Right hindlimb (tissue), 1 donor: ENCODE measurements at regions not wholly inside any gene's neighbourhood (a gene's known extent, or its start where the extent isn't known, plus 50 kb on each side); places are given as distances from the start of the nearest gene placed in this dataset.
A peak's percentile ranks its signal among the peaks of the same experiment; 100 is the strongest.
"Not testable (repeated sequence)": the region's sequence is repeated elsewhere in the genome, so short reads cannot be mapped to it uniquely, and the experiment has no call there.

Experiments
- DNase-seq: peaks from one replicate; pipeline ENCODE4 v3.0.0-alpha.2; 2018

GRCh38 chr9:85142496-85142911 lies 473.0 kb downstream of the NTRK2 start:
- DNase-seq, result peak; percentile 72

GRCh38 chr9:85137696-85138095 lies 468.2 kb downstream of the NTRK2 start:
- no peak for DNase-seq

- DNase-seq, result no peak
These were observed 467.5 kb downstream of the NTRK2 start for GRCh38 chr9:85136987-85137386.

GRCh38 chr9:85136507-85136906 lies 467.0 kb downstream of the NTRK2 start:
- no peak for DNase-seq

- no peak for DNase-seq
These were observed 461.2 kb downstream of the NTRK2 start for GRCh38 chr9:85130764-85131163.

- DNase-seq, result no peak
These were observed 460.7 kb downstream of the NTRK2 start for GRCh38 chr9:85130260-85130659.

- DNase-seq, result no peak
These were observed 460.0 kb downstream of the NTRK2 start for GRCh38 chr9:85129514-85129913.

- no peak for DNase-seq
These were observed 449.6 kb downstream of the NTRK2 start for GRCh38 chr9:85118990-85119755.

- no peak for DNase-seq
These were observed 448.3 kb downstream of the NTRK2 start for GRCh38 chr9:85117831-85118230.

GRCh38 chr9:85115473-85115872 lies 445.9 kb downstream of the NTRK2 start:
- DNase-seq, result no peak

GRCh38 chr9:85114799-85115198 lies 445.3 kb downstream of the NTRK2 start:
- no peak for DNase-seq

GRCh38 chr9:85112933-85113418 lies 443.4 kb downstream of the NTRK2 start:
- DNase-seq, result no peak

GRCh38 chr9:85112391-85112790 lies 442.9 kb downstream of the NTRK2 start:
- DNase-seq, result no peak

GRCh38 chr9:85108746-85109145 lies 439.2 kb downstream of the NTRK2 start:
- DNase-seq, result no peak

- no peak for DNase-seq
These were observed 438.7 kb downstream of the NTRK2 start for GRCh38 chr9:85108229-85108628.

- no peak for DNase-seq
These were observed 419.9 kb downstream of the NTRK2 start for GRCh38 chr9:85089188-85089969.

GRCh38 chr9:85081963-85082362 lies 412.4 kb downstream of the NTRK2 start:
- no peak for DNase-seq

- no peak for DNase-seq
These were observed 409.8 kb downstream of the NTRK2 start for GRCh38 chr9:85079349-85079748.

- DNase-seq, result no peak
These were observed 408.4 kb downstream of the NTRK2 start for GRCh38 chr9:85077944-85078343.

- not testable (repeated sequence) for DNase-seq
These were observed 407.6 kb downstream of the NTRK2 start for GRCh38 chr9:85077146-85077545.
